Chondrocyte (in vitro differentiated cells): ENCODE measurements at regions not wholly inside any gene's neighbourhood (a gene's known extent, or its start where the extent isn't known, plus 50 kb on each side); places are given as distances from the start of the nearest gene placed in this dataset.

ENCODE experiments used
- DNase-seq: peaks from one replicate; pipeline ENCODE4 v3.0.0; 2021; ENCODE audit warnings: mixed read lengths, low spot score
- H3K27ac Mint-ChIP-seq: one replicate; pipeline ENCODE4 v1.8.0; 2021; ENCODE audit warnings: mild to moderate bottlenecking, moderate library complexity, mixed read lengths; ENCODE audit not compliant: unreplicated experiment
- H3K27me3 Mint-ChIP-seq: 2 replicates; pipeline ENCODE4 v1.8.0; 2021; ENCODE audit warnings: low read depth, mixed read lengths
- H3K36me3 Mint-ChIP-seq: 2 replicates; pipeline ENCODE4 v1.8.0; 2021; ENCODE audit warnings: low read depth, mixed read lengths
- H3K4me1 Mint-ChIP-seq: 2 replicates; pipeline ENCODE4 v1.8.0; 2021; ENCODE audit warnings: low read depth, mild to moderate bottlenecking, mixed read lengths
- H3K4me3 Mint-ChIP-seq: one replicate; pipeline ENCODE4 v1.8.0; 2021; ENCODE audit warnings: mild to moderate bottlenecking, moderate library complexity, mixed read lengths; ENCODE audit not compliant: unreplicated experiment
- H3K9me3 Mint-ChIP-seq: 2 replicates; pipeline ENCODE4 v1.8.0; 2021; ENCODE audit warnings: low read depth, mixed read lengths
- TF ChIP-seq, protein P1 (sequence below): fragments of 200-600 bp; sonication (generic); IDR thresholded peaks from 2 replicates; pipeline ENCODE4 v1.5.0; 2021; ENCODE audit warnings: antibody characterized with exemption, mild to moderate bottlenecking, moderate library complexity

DNA sequence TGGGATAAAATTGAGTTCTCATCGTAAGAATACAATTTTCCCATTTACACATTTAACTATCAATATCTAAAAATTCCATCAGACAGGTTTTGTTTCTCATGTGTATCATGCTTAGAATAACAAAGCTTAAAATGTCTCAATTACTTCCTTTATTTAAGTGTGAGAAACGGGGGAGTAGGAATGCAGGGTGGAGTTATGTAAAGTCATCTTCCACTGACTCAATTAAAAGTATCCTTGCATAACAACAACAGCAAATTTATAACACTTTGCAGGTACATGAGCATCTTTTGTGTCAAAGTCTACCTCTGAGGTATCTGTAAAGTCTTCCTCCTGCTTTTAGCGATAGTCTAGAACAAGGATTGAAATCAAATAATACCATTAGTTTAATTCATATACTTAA, 327.1 kb downstream of the EPHA4 start:
- H3K27me3 Mint-ChIP-seq = no peaks in the 10 kb centered on the region
- no peak overlapping the region for H3K4me3 Mint-ChIP-seq
- no peaks in the 10 kb centered on the region for H3K4me1 Mint-ChIP-seq
- TF ChIP-seq, protein P1, sequence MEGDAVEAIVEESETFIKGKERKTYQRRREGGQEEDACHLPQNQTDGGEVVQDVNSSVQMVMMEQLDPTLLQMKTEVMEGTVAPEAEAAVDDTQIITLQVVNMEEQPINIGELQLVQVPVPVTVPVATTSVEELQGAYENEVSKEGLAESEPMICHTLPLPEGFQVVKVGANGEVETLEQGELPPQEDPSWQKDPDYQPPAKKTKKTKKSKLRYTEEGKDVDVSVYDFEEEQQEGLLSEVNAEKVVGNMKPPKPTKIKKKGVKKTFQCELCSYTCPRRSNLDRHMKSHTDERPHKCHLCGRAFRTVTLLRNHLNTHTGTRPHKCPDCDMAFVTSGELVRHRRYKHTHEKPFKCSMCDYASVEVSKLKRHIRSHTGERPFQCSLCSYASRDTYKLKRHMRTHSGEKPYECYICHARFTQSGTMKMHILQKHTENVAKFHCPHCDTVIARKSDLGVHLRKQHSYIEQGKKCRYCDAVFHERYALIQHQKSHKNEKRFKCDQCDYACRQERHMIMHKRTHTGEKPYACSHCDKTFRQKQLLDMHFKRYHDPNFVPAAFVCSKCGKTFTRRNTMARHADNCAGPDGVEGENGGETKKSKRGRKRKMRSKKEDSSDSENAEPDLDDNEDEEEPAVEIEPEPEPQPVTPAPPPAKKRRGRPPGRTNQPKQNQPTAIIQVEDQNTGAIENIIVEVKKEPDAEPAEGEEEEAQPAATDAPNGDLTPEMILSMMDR = no peak
- DNase-seq = no peak
- no peak overlapping the region for H3K27ac Mint-ChIP-seq
- H3K9me3 Mint-ChIP-seq = peaks cover 5% of the 10 kb centered on the region
- H3K36me3 Mint-ChIP-seq = no peaks in the 10 kb centered on the region

DNA sequence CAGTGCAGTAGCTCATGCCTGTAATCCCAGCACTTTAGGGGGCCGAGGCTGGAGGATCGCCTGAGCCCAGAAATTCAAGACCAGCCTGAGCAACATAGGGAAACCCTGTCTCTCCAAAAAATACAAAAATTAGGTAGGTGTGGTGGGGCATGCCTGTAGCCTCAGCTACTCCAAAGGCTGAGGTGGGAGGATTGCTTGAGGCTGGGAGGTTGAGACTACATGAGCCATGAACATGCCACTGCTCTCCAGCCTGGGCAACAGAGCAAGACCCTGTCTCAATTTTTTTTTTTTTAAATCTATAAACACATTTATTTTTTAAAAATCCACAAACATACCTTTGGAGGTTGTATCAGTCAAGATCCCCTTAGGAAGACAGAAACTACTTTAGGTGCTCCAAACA, 326.3 kb downstream of the EPHA4 start:
- Mint-ChIP-seq H3K9me3 (no peaks in the 10 kb centered on the region), H3K4me1 (no peaks in the 10 kb centered on the region), H3K27me3 (no peaks in the 10 kb centered on the region), H3K4me3 (no peak overlapping the region), H3K27ac (no peak overlapping the region), H3K36me3 (no peaks in the 10 kb centered on the region)
- TF ChIP-seq, protein P1 = no peak
- DNase-seq = no peak

DNA sequence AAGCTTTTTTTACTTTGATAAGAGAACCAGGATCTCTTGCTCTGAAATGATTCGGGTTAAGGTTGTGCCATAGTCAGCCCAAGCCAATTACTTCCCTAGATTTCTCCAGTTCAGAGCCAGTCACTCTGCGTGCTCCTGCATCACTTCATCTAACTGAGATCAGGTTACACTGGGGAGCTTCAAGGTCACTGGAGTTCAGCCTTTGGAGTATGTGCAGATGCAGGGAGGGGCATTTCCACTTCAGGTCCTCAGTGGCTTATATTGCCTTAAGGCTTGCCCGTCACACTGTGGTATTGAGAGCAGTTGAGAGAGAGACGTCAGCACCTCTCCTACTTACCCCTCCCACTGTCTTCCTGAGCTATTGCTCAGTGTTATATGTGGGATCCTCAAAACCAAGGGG, 317.8 kb downstream of the EPHA4 start:
- Mint-ChIP-seq H3K36me3 (no peaks in the 10 kb centered on the region), H3K27me3 (no peaks in the 10 kb centered on the region), H3K9me3 (peaks cover 10% of the 10 kb centered on the region), H3K4me1 (no peaks in the 10 kb centered on the region), H3K4me3 (no peak overlapping the region), H3K27ac (no peak overlapping the region)
- TF ChIP-seq, protein P1 = no peak
- DNase-seq = no peak

DNA sequence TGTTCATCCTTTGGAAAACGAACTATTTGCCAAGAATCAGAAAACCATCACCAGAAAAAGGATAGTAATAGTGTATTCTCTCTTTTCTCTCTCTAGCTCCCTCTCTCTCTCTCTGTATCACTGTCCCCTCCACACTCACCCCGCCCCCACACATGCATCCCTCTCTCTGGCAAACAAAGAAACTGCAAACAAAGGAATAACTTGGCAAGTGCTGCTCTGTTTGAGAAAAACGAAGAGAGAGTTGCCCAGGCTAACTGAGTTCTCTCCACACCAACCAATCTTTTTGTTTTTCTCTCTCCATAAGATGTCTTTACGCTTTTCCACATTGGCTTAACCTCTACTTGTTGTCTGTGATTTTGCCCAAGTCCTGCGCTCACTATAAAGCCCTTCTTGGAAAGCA, 316.2 kb downstream of the EPHA4 start:
- Mint-ChIP-seq H3K27ac (no peak overlapping the region), H3K9me3 (peaks cover 10% of the 10 kb centered on the region), H3K27me3 (no peaks in the 10 kb centered on the region), H3K4me3 (no peak overlapping the region), H3K36me3 (no peaks in the 10 kb centered on the region), H3K4me1 (no peaks in the 10 kb centered on the region)
- DNase-seq = no peak
- TF ChIP-seq, protein P1 = no peak

DNA sequence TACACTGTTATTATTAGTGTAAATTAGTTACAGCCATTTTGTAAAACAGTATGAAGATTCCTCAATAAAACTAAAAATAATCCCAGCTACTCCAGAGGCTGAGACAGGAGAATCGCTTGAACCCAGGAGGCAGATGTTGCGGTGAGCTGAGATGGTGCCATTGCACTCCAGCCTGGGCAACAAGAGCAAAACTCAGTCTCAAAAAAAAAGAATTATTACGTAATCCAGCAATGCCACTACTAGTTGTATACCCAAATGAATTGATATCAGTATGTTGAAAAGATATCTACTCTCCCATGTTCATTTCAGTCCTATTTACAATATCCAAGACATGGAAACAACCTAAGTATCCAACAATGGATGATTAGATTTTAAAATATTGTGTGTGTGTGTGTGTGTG, 313.6 kb downstream of the EPHA4 start:
- Mint-ChIP-seq H3K27ac (no peak overlapping the region), H3K4me3 (no peak overlapping the region), H3K9me3 (peaks cover 10% of the 10 kb centered on the region), H3K36me3 (no peaks in the 10 kb centered on the region), H3K27me3 (no peaks in the 10 kb centered on the region), H3K4me1 (no peaks in the 10 kb centered on the region)
- no peak for DNase-seq
- TF ChIP-seq, protein P1 = no peak
